ENCODE measurements at regions not wholly inside any gene's neighbourhood (a gene's known extent, or its start where the extent isn't known, plus 50 kb on each side); places are given as distances from the start of the nearest gene placed in this dataset.

GRCh38 chr20:54295686-54296085 is 87.8 kb downstream of the PFDN4 start:
- Histone ChIP-seq H3K36me3 (replicated peaks in 1 of 2; ENCODE audit: control insufficient read depth in 1 of 2, insufficient read depth in 2 of 2, low read length in 2 of 2) (no peaks in the 10 kb centered on the region), H3K9me3 (replicated peaks in 1 of 2; ENCODE audit: control insufficient read depth in 1 of 2, insufficient read depth in 1 of 2, low read length in 2 of 2) (no peaks in the 10 kb centered on the region), H3K27ac (ENCODE audit: low read depth in 1 of 2, low read length in 2 of 2) (no peak overlapping the region), H3K4me2 (replicated peaks; ENCODE audit: extremely low read depth, low read length, poor library complexity, severe bottlenecking) (no peak overlapping the region), H3K4me3 (replicated peaks in 1 of 3; ENCODE audit: low read depth in 2 of 3, low read length in 3 of 3) (no peak overlapping the region), H3K9ac (ENCODE audit: insufficient read depth, low read length, poor library complexity, severe bottlenecking) (no peak overlapping the region), H4K20me1 (ENCODE audit: insufficient read depth, low read length) (no peaks in the 10 kb centered on the region), H3K27me3 (ENCODE audit: control insufficient read depth in 2 of 2, insufficient read depth in 2 of 2, low read length in 2 of 2) (no peaks in the 10 kb centered on the region), H2AFZ (ENCODE audit: insufficient read depth, low read depth, low read length, poor library complexity, severe bottlenecking) (no peak overlapping the region), H3K79me2 (ENCODE audit: insufficient read depth, low read length) (no peaks in the 10 kb centered on the region), H3K4me1 (ENCODE audit: control insufficient read depth in 1 of 2, insufficient read depth in 2 of 2, low read length in 2 of 2) (no peaks in the 10 kb centered on the region)
- no peak for DNase-seq
- peaks cover 1 to 5% (median 2%) of the 10 kb centered on the region in 3 donors for H3K27me3 Mint-ChIP-seq (ENCODE audit: low read depth in 3 of 3)
- WGBS (ENCODE audit: insufficient coverage) = no CpG with 5 or more reads among the region's 1 CpG
- H3K9me3 Mint-ChIP-seq = peaks cover 0 to 3% (median 0%) of the 10 kb centered on the region in 7 donors
- no peaks in the 10 kb centered on the region for H3K4me1 Mint-ChIP-seq
- no peak for TF ChIP-seq CTCF (IDR thresholded peaks at IDR 0.05)
- no peaks in the 10 kb centered on the region for H3K36me3 Mint-ChIP-seq
- intact Hi-C loops (cut with micrococcal nuclease) = no loop called here
- no peak overlapping the region for H3K4me3 Mint-ChIP-seq
- H3K27ac Mint-ChIP-seq = no peak overlapping the region

- Histone ChIP-seq H3K9ac (ENCODE audit: insufficient read depth, low read length, poor library complexity, severe bottlenecking) (no peak overlapping the region), H3K4me2 (replicated peaks; ENCODE audit: extremely low read depth, low read length, poor library complexity, severe bottlenecking) (no peak overlapping the region), H3K4me3 (replicated peaks in 1 of 3; ENCODE audit: low read depth in 2 of 3, low read length in 3 of 3) (no peak overlapping the region), H3K79me2 (ENCODE audit: insufficient read depth, low read length) (no peaks in the 10 kb centered on the region), H3K4me1 (ENCODE audit: control insufficient read depth in 1 of 2, insufficient read depth in 2 of 2, low read length in 2 of 2) (no peaks in the 10 kb centered on the region), H3K36me3 (replicated peaks in 1 of 2; ENCODE audit: control insufficient read depth in 1 of 2, insufficient read depth in 2 of 2, low read length in 2 of 2) (no peaks in the 10 kb centered on the region), H4K20me1 (ENCODE audit: insufficient read depth, low read length) (no peaks in the 10 kb centered on the region), H3K27me3 (ENCODE audit: control insufficient read depth in 2 of 2, insufficient read depth in 2 of 2, low read length in 2 of 2) (no peaks in the 10 kb centered on the region), H3K9me3 (replicated peaks in 1 of 2; ENCODE audit: control insufficient read depth in 1 of 2, insufficient read depth in 1 of 2, low read length in 2 of 2) (no peaks in the 10 kb centered on the region), H3K27ac (ENCODE audit: low read depth in 1 of 2, low read length in 2 of 2) (no peak overlapping the region), H2AFZ (ENCODE audit: insufficient read depth, low read depth, low read length, poor library complexity, severe bottlenecking) (no peak overlapping the region)
- H3K4me1 Mint-ChIP-seq = no peaks in the 10 kb centered on the region
- peaks cover 3 to 7% (median 4%) of the 10 kb centered on the region in 3 donors for H3K27me3 Mint-ChIP-seq (ENCODE audit: low read depth in 3 of 3)
- DNase-seq = no peak
- H3K4me3 Mint-ChIP-seq = no peak overlapping the region
- H3K9me3 Mint-ChIP-seq = peaks cover 0 to 2% (median 0%) of the 10 kb centered on the region in 7 donors
- no peak for TF ChIP-seq CTCF (IDR thresholded peaks at IDR 0.05)
- H3K36me3 Mint-ChIP-seq = no peaks in the 10 kb centered on the region
- 100% methylated on average over 3 of the region's 7 CpGs for WGBS (ENCODE audit: insufficient coverage)
- no peak overlapping the region for H3K27ac Mint-ChIP-seq
- intact Hi-C loops (cut with micrococcal nuclease) = no loop called here
These were observed 97.5 kb downstream of the PFDN4 start for GRCh38 chr20:54305421-54305820.

All from CD14-positive monocyte (primary cell).